Stimulated activated naive CD8-positive, alpha-beta T cell treated with anti-CD3 and anti-CD28 coated beads, Interleukin-15, Interleukin-2, amounts not matched to agents 100 ng/mL and 50 ng/mL, for 24 hours (primary cell): ENCODE measurements at regions not wholly inside any gene's neighbourhood (a gene's known extent, or its start where the extent isn't known, plus 50 kb on each side); places are given as distances from the start of the nearest gene placed in this dataset.
"Not testable (repeated sequence)": the region's sequence is repeated elsewhere in the genome, so short reads cannot be mapped to it uniquely, and the experiment has no call there.

Experiments
- H3K27ac Mint-ChIP-seq: one replicate; pipeline ENCODE4 v1.8.0; 2021; ENCODE audit warnings: mild to moderate bottlenecking, mixed read lengths
- H3K27me3 Mint-ChIP-seq: one replicate; pipeline ENCODE4 v1.8.0; 2021; ENCODE audit warnings: mixed read lengths
- H3K36me3 Mint-ChIP-seq: one replicate; pipeline ENCODE4 v1.8.0; 2021; ENCODE audit warnings: low read depth, mixed read lengths
- H3K4me1 Mint-ChIP-seq: one replicate; pipeline ENCODE4 v1.8.0; 2021; ENCODE audit warnings: low read depth, mixed read lengths
- H3K4me3 Mint-ChIP-seq: one replicate; pipeline ENCODE4 v1.8.0; 2021; ENCODE audit warnings: mild to moderate bottlenecking, mixed read lengths
- H3K9me3 Mint-ChIP-seq: one replicate; pipeline ENCODE4 v1.8.0; 2021; ENCODE audit warnings: mixed read lengths

- Mint-ChIP-seq H3K4me3 (no peak overlapping the region), H3K36me3 (no peaks in the 10 kb centered on the region), H3K9me3 (peaks cover 14% of the 10 kb centered on the region), H3K27ac (no peak overlapping the region), H3K27me3 (no peaks in the 10 kb centered on the region), H3K4me1 (no peaks in the 10 kb centered on the region)
Observed at GRCh38 chr5:23451156-23451555, 56.3 kb upstream of the PRDM9 start.

GRCh38 chr5:23450187-23450586, 57.2 kb upstream of the PRDM9 start:
- Mint-ChIP-seq H3K4me3 (no peak overlapping the region), H3K4me1 (no peaks in the 10 kb centered on the region), H3K9me3 (peaks cover 8% of the 10 kb centered on the region), H3K27me3 (no peaks in the 10 kb centered on the region), H3K36me3 (no peaks in the 10 kb centered on the region), H3K27ac (no peak overlapping the region)

DNA sequence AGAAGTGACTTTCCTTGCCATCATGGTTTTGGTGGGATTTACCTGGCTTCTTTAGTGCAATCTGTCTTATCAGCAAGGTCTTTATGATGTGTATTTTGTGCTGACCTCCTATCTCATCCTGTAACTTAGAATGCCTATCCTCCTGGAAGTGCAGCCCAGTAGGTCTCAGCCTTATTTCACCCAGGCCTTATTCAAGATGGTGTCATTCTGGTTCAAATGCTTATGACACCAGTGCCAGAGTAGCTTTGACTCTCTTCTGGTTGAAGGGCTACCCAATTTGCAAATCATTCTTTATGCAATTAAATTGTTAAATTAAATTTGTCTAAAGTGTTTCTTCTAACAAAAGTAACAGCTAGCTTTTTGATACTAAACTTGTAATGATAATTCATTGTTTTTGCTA, 58.8 kb upstream of the PRDM9 start:
- no peaks in the 10 kb centered on the region for H3K27me3 Mint-ChIP-seq
- H3K4me1 Mint-ChIP-seq: no peaks in the 10 kb centered on the region
- no peaks in the 10 kb centered on the region for H3K36me3 Mint-ChIP-seq
- no peak overlapping the region for H3K4me3 Mint-ChIP-seq
- H3K27ac Mint-ChIP-seq: no peak overlapping the region
- H3K9me3 Mint-ChIP-seq: peaks cover 8% of the 10 kb centered on the region

- Mint-ChIP-seq H3K27me3 (no peaks in the 10 kb centered on the region), H3K4me1 (no peaks in the 10 kb centered on the region), H3K9me3 (peaks cover 6% of the 10 kb centered on the region), H3K4me3 (no peak overlapping the region), H3K36me3 (no peaks in the 10 kb centered on the region), H3K27ac (no peak overlapping the region)
Observed at GRCh38 chr5:23446424-23446823, 61.0 kb upstream of the PRDM9 start.

DNA sequence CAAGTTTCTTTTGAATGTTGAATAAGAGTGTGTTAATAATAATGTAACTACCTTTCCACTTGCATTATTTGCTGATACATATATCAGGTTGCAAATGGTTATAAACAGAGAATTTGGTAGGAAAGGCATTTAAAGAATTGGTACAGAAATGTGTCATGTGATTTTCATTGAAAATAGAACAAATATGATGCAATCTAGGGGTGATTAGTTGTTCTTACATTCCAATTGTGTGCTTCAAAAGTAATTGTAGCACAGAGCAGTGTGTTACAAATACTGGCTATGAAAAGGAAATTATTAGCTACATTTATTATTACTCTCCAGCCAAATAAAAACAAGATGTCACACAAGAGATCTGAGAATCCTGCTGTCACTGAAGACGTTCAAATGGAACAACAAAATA, 61.8 kb upstream of the PRDM9 start:
- Mint-ChIP-seq H3K4me1 (no peaks in the 10 kb centered on the region), H3K27ac (no peak overlapping the region), H3K4me3 (no peak overlapping the region), H3K27me3 (no peaks in the 10 kb centered on the region), H3K36me3 (no peaks in the 10 kb centered on the region), H3K9me3 (peaks cover 11% of the 10 kb centered on the region)

GRCh38 chr5:23440703-23441102, 66.7 kb upstream of the PRDM9 start:
- peaks cover 5% of the 10 kb centered on the region for H3K9me3 Mint-ChIP-seq
- H3K4me1 Mint-ChIP-seq: no peaks in the 10 kb centered on the region
- H3K27me3 Mint-ChIP-seq: no peaks in the 10 kb centered on the region
- H3K36me3 Mint-ChIP-seq: no peaks in the 10 kb centered on the region
- H3K27ac Mint-ChIP-seq: no peak overlapping the region
- no peak overlapping the region for H3K4me3 Mint-ChIP-seq

- Mint-ChIP-seq H3K36me3 (no peaks in the 10 kb centered on the region), H3K27me3 (no peaks in the 10 kb centered on the region), H3K9me3 (peaks cover 9% of the 10 kb centered on the region), H3K4me1 (no peaks in the 10 kb centered on the region), H3K27ac (no peak overlapping the region), H3K4me3 (no peak overlapping the region)
Observed at GRCh38 chr5:23437011-23437410, 70.4 kb upstream of the PRDM9 start.

- peaks cover 4% of the 10 kb centered on the region for H3K9me3 Mint-ChIP-seq
- H3K27me3 Mint-ChIP-seq: no peaks in the 10 kb centered on the region
- H3K27ac Mint-ChIP-seq: no peak overlapping the region
- H3K4me3 Mint-ChIP-seq: no peak overlapping the region
- H3K36me3 Mint-ChIP-seq: no peaks in the 10 kb centered on the region
- no peaks in the 10 kb centered on the region for H3K4me1 Mint-ChIP-seq
Observed at GRCh38 chr5:23433534-23434315, 73.7 kb upstream of the PRDM9 start.

DNA sequence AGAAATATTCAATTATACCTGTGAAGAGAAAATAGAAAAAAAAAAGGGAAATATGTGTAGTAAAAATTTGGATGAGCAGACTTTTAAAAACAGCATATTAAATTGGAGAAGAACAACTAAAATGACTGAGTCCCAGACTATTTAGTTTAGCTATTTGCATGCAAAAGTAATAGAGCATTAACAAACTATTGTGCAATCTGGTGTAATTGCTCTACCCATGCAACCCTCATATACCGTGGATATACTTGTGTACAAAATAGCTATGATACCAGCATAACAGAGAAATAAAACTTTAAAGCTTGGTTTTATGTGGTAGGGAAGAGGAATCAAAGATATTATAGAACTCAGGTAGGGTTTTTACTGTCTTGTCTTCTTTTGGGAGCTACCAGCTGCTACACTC, 78.7 kb upstream of the PRDM9 start:
- Mint-ChIP-seq H3K9me3 (peaks cover 6% of the 10 kb centered on the region), H3K4me1 (no peaks in the 10 kb centered on the region), H3K4me3 (no peak overlapping the region), H3K27ac (no peak overlapping the region), H3K27me3 (no peaks in the 10 kb centered on the region), H3K36me3 (no peaks in the 10 kb centered on the region)

GRCh38 chr5:23420214-23420613, 87.2 kb upstream of the PRDM9 start:
- H3K4me1 Mint-ChIP-seq, H3K36me3 Mint-ChIP-seq, H3K4me3 Mint-ChIP-seq: not testable (repeated sequence)

DNA sequence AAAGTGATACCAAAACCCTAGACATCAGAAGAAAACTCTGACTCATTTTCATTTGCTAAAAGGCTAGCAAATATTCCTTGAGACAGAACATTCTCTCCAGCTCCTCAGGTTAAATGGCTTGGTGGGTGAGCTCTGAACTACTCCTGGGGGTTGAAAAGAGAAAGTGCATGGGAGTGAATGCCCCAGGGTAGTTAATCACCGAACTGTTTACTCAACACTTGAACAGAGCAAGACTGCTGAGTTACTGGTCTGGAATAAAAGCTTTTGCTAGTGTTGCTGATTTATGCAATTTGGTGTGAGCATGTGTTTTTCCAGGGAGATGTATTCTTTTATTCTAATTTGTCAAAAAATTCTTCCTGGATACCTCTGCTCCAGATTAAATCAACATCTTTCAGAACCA, 88.3 kb upstream of the PRDM9 start:
- Mint-ChIP-seq H3K9me3 (peaks cover 7% of the 10 kb centered on the region), H3K4me1 (no peaks in the 10 kb centered on the region), H3K36me3 (no peaks in the 10 kb centered on the region), H3K27me3 (no peaks in the 10 kb centered on the region), H3K27ac (no peak overlapping the region), H3K4me3 (no peak overlapping the region)

More at GRCh38 chr5:23420214-23420613, 87.2 kb upstream of the PRDM9 start:
- H3K27me3 Mint-ChIP-seq, H3K27ac Mint-ChIP-seq, H3K9me3 Mint-ChIP-seq: not testable (repeated sequence)

DNA sequence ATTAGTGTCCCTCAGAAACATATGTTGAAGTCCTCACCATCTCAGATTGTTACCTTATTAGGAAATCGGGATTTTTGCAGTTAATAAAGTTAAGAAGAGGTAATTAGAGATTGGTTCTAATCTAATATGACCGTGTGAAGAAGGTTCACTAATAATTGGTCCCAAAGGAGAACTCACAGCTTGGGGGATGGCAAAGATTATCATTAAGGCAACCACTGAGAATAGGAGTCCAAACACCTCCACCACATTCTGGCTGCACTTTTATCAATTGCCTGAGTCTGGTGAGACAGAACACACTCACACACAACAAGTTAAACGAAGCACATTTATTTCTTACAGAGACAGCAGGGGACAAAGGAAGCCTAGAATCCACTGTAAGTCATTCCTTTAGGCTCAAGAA, 94.9 kb upstream of the PRDM9 start:
- no peak overlapping the region for H3K4me3 Mint-ChIP-seq
- no peaks in the 10 kb centered on the region for H3K27me3 Mint-ChIP-seq
- peaks cover 14% of the 10 kb centered on the region for H3K9me3 Mint-ChIP-seq
- H3K36me3 Mint-ChIP-seq: no peaks in the 10 kb centered on the region
- no peaks in the 10 kb centered on the region for H3K4me1 Mint-ChIP-seq
- H3K27ac Mint-ChIP-seq: no peak overlapping the region

DNA sequence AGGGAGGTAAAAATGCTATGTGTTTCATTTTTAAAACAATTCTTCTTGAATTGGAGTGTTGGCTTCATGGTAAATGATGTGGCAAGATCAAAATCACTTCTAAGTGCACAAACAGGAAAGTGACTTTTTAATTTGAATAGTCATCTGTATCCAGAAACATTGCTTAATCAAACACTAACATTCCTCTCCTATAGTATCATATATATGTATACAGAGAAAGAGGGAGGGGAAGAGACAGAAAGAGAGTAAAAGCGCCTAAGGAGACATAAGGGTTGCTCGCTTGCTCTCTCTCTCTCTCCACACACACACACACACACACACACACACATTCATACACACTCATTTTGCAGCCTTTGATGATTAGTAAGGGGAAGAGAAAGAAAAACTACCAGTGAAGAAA, 95.4 kb upstream of the PRDM9 start:
- no peaks in the 10 kb centered on the region for H3K4me1 Mint-ChIP-seq
- peaks cover 18% of the 10 kb centered on the region for H3K9me3 Mint-ChIP-seq
- H3K27me3 Mint-ChIP-seq: no peaks in the 10 kb centered on the region
- H3K27ac Mint-ChIP-seq: no peak overlapping the region
- no peak overlapping the region for H3K4me3 Mint-ChIP-seq
- no peaks in the 10 kb centered on the region for H3K36me3 Mint-ChIP-seq

- no peak overlapping the region for H3K27ac Mint-ChIP-seq
- H3K27me3 Mint-ChIP-seq: no peaks in the 10 kb centered on the region
- no peaks in the 10 kb centered on the region for H3K36me3 Mint-ChIP-seq
- H3K4me3 Mint-ChIP-seq: no peak overlapping the region
- peaks cover 20% of the 10 kb centered on the region for H3K9me3 Mint-ChIP-seq
- no peaks in the 10 kb centered on the region for H3K4me1 Mint-ChIP-seq
Observed at GRCh38 chr5:23411200-23411599, 96.2 kb upstream of the PRDM9 start.

GRCh38 chr5:23410775-23411174, 96.6 kb upstream of the PRDM9 start:
- not testable (repeated sequence) for H3K36me3 Mint-ChIP-seq, H3K27me3 Mint-ChIP-seq, H3K4me1 Mint-ChIP-seq, H3K27ac Mint-ChIP-seq, H3K4me3 Mint-ChIP-seq
- peaks cover 20% of the 10 kb centered on the region for H3K9me3 Mint-ChIP-seq

DNA sequence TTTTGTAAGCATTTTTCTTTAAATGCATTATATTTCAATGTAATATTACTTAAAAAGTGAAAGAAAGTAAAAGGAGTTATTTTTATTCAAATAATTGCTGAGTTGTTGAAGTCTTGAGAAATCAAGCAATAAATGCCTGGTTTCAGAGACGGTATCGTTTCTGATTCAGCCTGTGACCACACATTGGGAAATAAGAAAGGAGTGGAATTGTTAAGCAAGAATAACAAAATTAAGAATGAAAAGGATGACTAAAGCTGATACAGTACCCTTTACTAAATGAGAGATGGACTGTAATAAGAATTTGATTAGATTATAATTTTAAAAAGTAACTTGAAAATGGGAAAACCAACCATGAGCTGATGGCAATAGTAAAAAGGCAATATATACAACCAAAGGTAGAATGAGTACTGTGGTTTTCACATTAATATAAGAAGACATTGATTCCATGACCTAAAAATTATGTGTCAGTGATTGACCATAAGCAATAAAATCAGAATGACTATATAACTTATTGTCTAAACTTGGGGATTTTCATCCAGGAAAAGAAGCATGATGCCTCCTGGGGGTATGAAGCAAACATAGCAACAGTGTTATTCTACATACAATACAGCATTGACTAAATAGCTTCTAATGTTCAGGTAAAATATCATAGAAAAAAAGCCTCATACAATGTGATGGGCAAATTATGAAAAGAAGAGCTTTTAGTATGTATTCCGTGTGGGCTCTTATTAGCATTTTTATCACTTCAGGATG, 101.9 kb upstream of the PRDM9 start:
- H3K36me3 Mint-ChIP-seq: no peaks in the 10 kb centered on the region
- no peaks in the 10 kb centered on the region for H3K27me3 Mint-ChIP-seq
- H3K27ac Mint-ChIP-seq: no peak overlapping the region
- no peaks in the 10 kb centered on the region for H3K4me1 Mint-ChIP-seq
- no peak overlapping the region for H3K4me3 Mint-ChIP-seq
- H3K9me3 Mint-ChIP-seq: peaks cover 9% of the 10 kb centered on the region
